ENCODE measurements at regions not wholly inside any gene's neighbourhood (a gene's known extent, or its start where the extent isn't known, plus 50 kb on each side); places are given as distances from the start of the nearest gene placed in this dataset.

DNA sequence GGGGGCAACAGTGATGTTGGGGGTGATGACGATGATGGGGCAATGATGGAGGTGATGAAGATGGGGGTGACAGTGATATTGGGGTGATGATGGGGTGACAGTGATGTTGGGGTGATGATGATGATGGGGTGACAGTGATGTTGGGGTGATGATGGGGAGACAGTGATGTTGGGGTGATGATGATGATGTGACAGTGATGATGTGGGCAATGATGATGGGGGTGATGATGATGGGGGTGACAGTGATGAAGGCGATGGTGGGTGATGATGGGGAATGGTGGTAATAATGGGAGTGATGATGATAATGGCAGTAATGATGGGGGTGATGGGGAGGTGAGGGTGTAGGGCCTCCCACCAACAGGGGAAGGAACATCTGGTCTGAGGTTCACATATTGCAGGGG, 150.6 kb downstream of the ERMARD start:
- TF ChIP-seq EZH2 (IDR thresholded peaks at IDR 0.05; ENCODE audit: insufficient read depth, poor library complexity, severe bottlenecking) (no peak), EZH2phosphoT487 (IDR thresholded peaks at IDR 0.05; ENCODE audit: insufficient read depth, low read depth) (no peak)
- WGBS, 2 experiments (ENCODE audit: low coverage in 1 of 2, low lambda C conversion rate in 2 of 2, missing lambda C conversion rate in 2 of 2): 90 to 91% methylated on average over 1 to 2 of the region's 2 CpGs

DNA sequence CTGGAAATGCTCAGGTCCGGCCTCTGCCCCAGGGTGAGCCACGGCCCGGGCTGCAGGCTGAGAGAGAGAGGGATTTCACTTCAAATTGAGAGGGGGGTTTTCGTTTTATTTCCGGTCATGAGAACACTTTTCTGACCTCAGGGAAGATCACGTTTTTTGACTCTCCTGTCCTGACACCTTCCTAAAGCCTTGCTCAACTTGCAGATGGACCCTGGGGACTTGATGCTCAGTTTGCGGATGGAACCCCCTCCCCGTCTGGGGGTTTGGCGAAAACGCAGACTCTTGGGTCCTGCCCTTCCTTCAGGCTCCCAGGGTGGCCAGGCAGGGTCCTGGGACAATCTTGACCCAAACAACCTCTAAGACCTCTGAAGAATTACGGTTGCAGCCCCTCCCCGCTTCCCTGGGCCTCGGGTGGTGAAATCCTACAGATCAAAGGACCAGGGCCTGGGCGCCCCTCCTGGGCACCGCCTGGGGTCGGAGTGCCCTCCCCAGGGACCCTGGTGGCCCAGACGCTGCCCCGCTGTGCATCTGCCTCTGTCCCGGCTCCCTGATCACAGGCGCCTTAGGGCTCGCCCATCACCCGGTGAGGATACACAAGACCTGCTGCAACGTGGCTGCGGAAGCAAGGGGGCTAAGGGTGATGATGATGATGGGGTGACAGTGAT, 148.2 kb downstream of the ERMARD start:
- H3K9ac ChIP-seq: no peak overlapping the region
- in situ Hi-C loops (cut with MboI): no loop called here
- no peak overlapping the region for H3K4me2 ChIP-seq (ENCODE audit: unreplicated experiment)
- no peaks in the 10 kb centered on the region for H3K36me3 ChIP-seq (ENCODE audit: low read depth)
- H2AFZ ChIP-seq: no peak overlapping the region
- no peaks in the 10 kb centered on the region for H3K4me1 ChIP-seq (ENCODE audit: insufficient read depth)
- no peak for DNase-seq
- 81% methylated on average over 23 to 24 of the region's 24 CpGs for WGBS, 2 experiments (ENCODE audit: low coverage in 1 of 2, low lambda C conversion rate in 2 of 2, missing lambda C conversion rate in 2 of 2)
- H3K4me3 ChIP-seq: no peak overlapping the region
- H4K20me1 ChIP-seq (ENCODE audit: insufficient read depth): no peaks in the 10 kb centered on the region
- H3K27me3 ChIP-seq (replicated peaks; ENCODE audit: insufficient read depth): no peaks in the 10 kb centered on the region
- TF ChIP-seq EZH2 (IDR thresholded peaks at IDR 0.05; ENCODE audit: insufficient read depth, poor library complexity, severe bottlenecking) (no peak), EZH2phosphoT487 (IDR thresholded peaks at IDR 0.05; ENCODE audit: insufficient read depth, low read depth) (no peak)
- no peak overlapping the region for H3K27ac ChIP-seq
- H3K9me2 ChIP-seq (ENCODE audit: insufficient read depth): no peaks in the 10 kb centered on the region
- H3K79me2 ChIP-seq (ENCODE audit: insufficient read depth): no peaks in the 10 kb centered on the region
- no peaks in the 10 kb centered on the region for H3F3A ChIP-seq (ENCODE audit: insufficient read depth)
- H3K9me3 ChIP-seq (ENCODE audit: low read depth): no peaks in the 10 kb centered on the region

More for the DNA sequence above, 150.6 kb downstream of the ERMARD start:
- Histone ChIP-seq H3K9me2 (ENCODE audit: insufficient read depth) (no peaks in the 10 kb centered on the region), H3K4me3 (no peak overlapping the region), H2AFZ (no peak overlapping the region), H3K27ac (no peak overlapping the region), H3K36me3 (ENCODE audit: low read depth) (no peaks in the 10 kb centered on the region), H3K79me2 (ENCODE audit: insufficient read depth) (no peaks in the 10 kb centered on the region), H3F3A (ENCODE audit: insufficient read depth) (no peaks in the 10 kb centered on the region), H4K20me1 (ENCODE audit: insufficient read depth) (no peaks in the 10 kb centered on the region), H3K4me1 (ENCODE audit: insufficient read depth) (no peaks in the 10 kb centered on the region), H3K27me3 (replicated peaks; ENCODE audit: insufficient read depth) (no peaks in the 10 kb centered on the region), H3K9me3 (ENCODE audit: low read depth) (no peaks in the 10 kb centered on the region), H3K9ac (no peak overlapping the region), H3K4me2 (ENCODE audit: unreplicated experiment) (no peak overlapping the region)
- in situ Hi-C loops (cut with MboI): no loop called here
- DNase-seq: no peak

DNA sequence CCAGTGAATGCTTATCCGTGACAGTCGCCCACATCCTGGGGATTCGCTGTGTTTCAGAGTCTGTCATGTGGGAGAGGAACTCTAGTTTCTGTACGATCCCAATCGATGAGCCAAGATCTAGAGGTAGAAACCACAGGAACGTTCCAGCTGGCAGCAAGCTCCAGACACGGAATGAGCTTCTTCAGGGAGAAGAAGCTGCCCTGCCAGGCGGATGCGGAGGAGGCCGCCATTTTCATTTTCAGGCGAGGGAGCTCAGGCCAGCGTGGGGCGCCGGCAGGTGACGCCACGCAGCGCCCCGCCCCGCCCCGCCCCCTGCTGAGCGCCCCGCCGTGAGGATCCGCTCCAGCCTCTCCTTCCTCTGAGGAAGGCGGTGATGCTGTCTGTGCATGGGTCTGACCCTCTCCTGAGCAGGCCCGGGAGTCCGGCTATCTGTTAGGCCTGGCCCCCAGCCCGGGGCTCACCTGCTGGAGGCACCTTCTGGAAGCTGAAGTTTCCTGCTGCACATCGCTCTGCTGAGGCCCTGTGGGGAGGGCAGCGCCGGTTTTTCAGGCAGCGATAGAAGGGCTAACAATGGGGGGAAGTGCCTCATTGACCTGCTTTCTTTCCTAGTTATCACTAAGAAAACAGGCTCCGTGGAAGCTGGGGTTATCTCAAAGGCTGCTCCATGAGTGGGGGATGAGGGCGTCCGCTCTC, 147.5 kb downstream of the ERMARD start:
- Histone ChIP-seq H3K9me3 (ENCODE audit: low read depth) (no peaks in the 10 kb centered on the region), H3K79me2 (ENCODE audit: insufficient read depth) (no peaks in the 10 kb centered on the region), H3K36me3 (ENCODE audit: low read depth) (no peaks in the 10 kb centered on the region), H3K4me1 (ENCODE audit: insufficient read depth) (no peaks in the 10 kb centered on the region), H3K27me3 (replicated peaks; ENCODE audit: insufficient read depth) (no peaks in the 10 kb centered on the region), H3K4me3 (no peak overlapping the region), H4K20me1 (ENCODE audit: insufficient read depth) (no peaks in the 10 kb centered on the region), H3F3A (ENCODE audit: insufficient read depth) (no peaks in the 10 kb centered on the region), H3K9me2 (ENCODE audit: insufficient read depth) (no peaks in the 10 kb centered on the region), H3K9ac (no peak overlapping the region), H2AFZ (no peak overlapping the region), H3K27ac (no peak overlapping the region), H3K4me2 (ENCODE audit: unreplicated experiment) (no peak overlapping the region)
- 76 to 80% methylated on average over 23 to 35 of the region's 35 CpGs for WGBS, 2 experiments (ENCODE audit: low coverage in 1 of 2, low lambda C conversion rate in 2 of 2, missing lambda C conversion rate in 2 of 2)
- DNase-seq: no peak
- in situ Hi-C loops (cut with MboI): no loop called here
- TF ChIP-seq EZH2 (IDR thresholded peaks at IDR 0.05; ENCODE audit: insufficient read depth, poor library complexity, severe bottlenecking) (no peak), EZH2phosphoT487 (IDR thresholded peaks at IDR 0.05; ENCODE audit: insufficient read depth, low read depth) (no peak)

DNA sequence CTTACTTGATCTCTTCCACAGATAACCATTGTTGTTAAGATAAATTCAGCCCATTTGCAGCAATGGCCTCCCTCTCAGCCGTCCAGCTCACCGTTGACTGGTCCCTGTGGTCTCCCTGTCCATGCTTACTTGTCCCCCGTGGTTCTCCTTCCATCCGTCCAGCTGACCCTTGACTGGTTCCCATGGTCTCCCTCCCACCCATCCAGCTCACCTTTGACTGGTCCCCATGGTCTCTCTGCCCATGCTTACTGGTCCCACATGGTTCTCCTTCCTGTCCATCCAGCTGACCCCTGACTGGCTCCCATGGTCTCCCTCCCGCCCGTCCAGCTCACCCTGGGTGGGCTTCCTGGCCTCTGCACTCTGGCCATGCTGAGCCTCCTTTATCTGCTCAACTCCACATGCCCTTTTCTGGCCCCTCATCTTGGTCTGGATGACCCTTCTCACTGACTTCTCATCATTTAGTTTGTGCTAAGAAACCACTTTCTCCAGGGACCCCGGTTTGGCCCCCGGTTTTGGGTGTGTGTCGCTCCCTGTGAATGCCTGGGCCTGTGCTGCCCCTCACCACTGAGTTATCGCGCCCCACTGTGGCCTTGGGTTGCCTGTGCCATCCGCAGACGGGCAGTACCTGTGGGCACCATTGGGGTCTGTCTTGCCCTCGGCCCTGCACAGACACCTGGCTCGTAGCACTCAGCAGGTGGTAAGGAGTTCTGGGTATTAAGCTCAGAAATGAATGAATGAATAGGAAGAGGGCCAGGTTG, 146.4 kb downstream of the ERMARD start:
- no peaks in the 10 kb centered on the region for H4K20me1 ChIP-seq (ENCODE audit: insufficient read depth)
- H3K4me3 ChIP-seq: no peak overlapping the region
- H3K27ac ChIP-seq: no peak overlapping the region
- no peaks in the 10 kb centered on the region for H3K9me2 ChIP-seq (ENCODE audit: insufficient read depth)
- TF ChIP-seq EZH2phosphoT487 (IDR thresholded peaks at IDR 0.05; ENCODE audit: insufficient read depth, low read depth) (no peak), EZH2 (IDR thresholded peaks at IDR 0.05; ENCODE audit: insufficient read depth, poor library complexity, severe bottlenecking) (no peak)
- H3K4me1 ChIP-seq (ENCODE audit: insufficient read depth): no peaks in the 10 kb centered on the region
- no peaks in the 10 kb centered on the region for H3K79me2 ChIP-seq (ENCODE audit: insufficient read depth)
- H3K27me3 ChIP-seq (replicated peaks; ENCODE audit: insufficient read depth): no peaks in the 10 kb centered on the region
- no peaks in the 10 kb centered on the region for H3K9me3 ChIP-seq (ENCODE audit: low read depth)
- H2AFZ ChIP-seq: no peak overlapping the region
- H3K4me2 ChIP-seq (ENCODE audit: unreplicated experiment): no peak overlapping the region
- H3F3A ChIP-seq (ENCODE audit: insufficient read depth): no peaks in the 10 kb centered on the region
- no peak for DNase-seq
- no peaks in the 10 kb centered on the region for H3K36me3 ChIP-seq (ENCODE audit: low read depth)
- in situ Hi-C loops (cut with MboI): no loop called here
- H3K9ac ChIP-seq: no peak overlapping the region
- 63 to 65% methylated on average over 13 to 15 of the region's 15 CpGs for WGBS, 2 experiments (ENCODE audit: low coverage in 1 of 2, low lambda C conversion rate in 2 of 2, missing lambda C conversion rate in 2 of 2)
